CD14-positive monocyte (primary cell): ENCODE measurements at regions not wholly inside any gene's neighbourhood (a gene's known extent, or its start where the extent isn't known, plus 50 kb on each side); places are given as distances from the start of the nearest gene placed in this dataset.
"Not testable (repeated sequence)": the region's sequence is repeated elsewhere in the genome, so short reads cannot be mapped to it uniquely, and the experiment has no call there.

Experiments
- DNase-seq, 3 donors: peaks; one replicate each; pipeline ENCODE4 v3.0.0-alpha.2; 2011 to 2022
- H2AFZ ChIP-seq: 2 replicates; pipeline ENCODE4 v1.6.0; 2012; ENCODE audit warnings: mild to moderate bottlenecking, low read depth, low read length, inconsistent platforms; ENCODE audit not compliant: insufficient read depth, poor library complexity, severe bottlenecking
- H3K27ac ChIP-seq, 2 donors: 1 replicate in 1 of 2; 2 replicates in 1 of 2; pipeline ENCODE4 v1.5.1; 2012 to 2013; ENCODE audit warnings: low read length in 2 of 2, control low read depth in 1 of 2, inconsistent platforms in 1 of 2, low read depth in 1 of 2, mild to moderate bottlenecking in 1 of 2
- H3K27me3 ChIP-seq, 2 donors: one replicate each; pipeline versions ENCODE4 v1.6.0 to v1.6.1; 2011 to 2013; ENCODE audit warnings: low read length in 2 of 2; ENCODE audit not compliant: control insufficient read depth in 2 of 2, insufficient read depth in 2 of 2
- H3K36me3 ChIP-seq, 2 donors: replicated peaks in 1 of 2; 1 replicate in 1 of 2; 2 replicates in 1 of 2; pipeline versions ENCODE4 v1.5.1 to v1.6.1; 2012 to 2013; ENCODE audit warnings: low read length in 2 of 2, control low read depth in 1 of 2, inconsistent platforms in 1 of 2, mild to moderate bottlenecking in 1 of 2; ENCODE audit not compliant: insufficient read depth in 2 of 2, control insufficient read depth in 1 of 2
- H3K4me1 ChIP-seq, 2 donors: 1 replicate in 1 of 2; 2 replicates in 1 of 2; pipeline versions ENCODE4 v1.5.1 to v1.6.1; 2012 to 2013; ENCODE audit warnings: low read length in 2 of 2, control low read depth in 1 of 2, inconsistent platforms in 1 of 2, mild to moderate bottlenecking in 1 of 2, moderate library complexity in 1 of 2; ENCODE audit not compliant: insufficient read depth in 2 of 2, control insufficient read depth in 1 of 2
- H3K4me2 ChIP-seq: replicated peaks from 2 replicates; pipeline ENCODE3; 2012; ENCODE audit warnings: low read length, moderate library complexity, mild to moderate bottlenecking; ENCODE audit not compliant: poor library complexity, severe bottlenecking; ENCODE audit errors: extremely low read depth
- H3K4me3 ChIP-seq, 3 experiments: fragments of 200-600 bp in 1 of 3; sonication (generic) in 1 of 3; replicated peaks in 1 of 3; 1 replicate in 2 of 3; 2 replicates in 1 of 3; pipeline ENCODE4 v1.5.1; 2011 to 2013; ENCODE audit warnings: low read length in 3 of 3, mild to moderate bottlenecking in 3 of 3, control low read depth in 2 of 3, low read depth in 2 of 3, inconsistent platforms in 1 of 3, moderate library complexity in 1 of 3
- H3K79me2 ChIP-seq: 2 replicates; pipeline ENCODE4 v1.6.0; 2012; ENCODE audit warnings: mild to moderate bottlenecking, control low read depth, inconsistent platforms, low read length, moderate library complexity; ENCODE audit not compliant: insufficient read depth
- H3K9ac ChIP-seq: 2 replicates; pipeline ENCODE4 v1.6.0; 2017; ENCODE audit warnings: low read length, mild to moderate bottlenecking; ENCODE audit not compliant: insufficient read depth, poor library complexity, severe bottlenecking
- H3K9me3 ChIP-seq, 2 donors: replicated peaks in 1 of 2; 1 replicate in 1 of 2; 2 replicates in 1 of 2; pipeline versions ENCODE4 v1.5.1 to v1.6.1; 2012 to 2013; ENCODE audit warnings: low read length in 2 of 2, control low read depth in 1 of 2; ENCODE audit not compliant: control insufficient read depth in 1 of 2, insufficient read depth in 1 of 2
- H4K20me1 ChIP-seq: 2 replicates; pipeline ENCODE4 v1.6.0; 2012; ENCODE audit warnings: mild to moderate bottlenecking, low read length, control low read depth, moderate library complexity; ENCODE audit not compliant: insufficient read depth
- H3K27ac Mint-ChIP-seq, 7 donors: one replicate each; pipeline ENCODE4 v1.8.0; 2020; ENCODE audit warnings: mild to moderate bottlenecking in 7 of 7, mixed read lengths in 7 of 7, moderate library complexity in 6 of 7, inconsistent platforms in 2 of 7
- H3K27me3 Mint-ChIP-seq, 3 donors: one replicate each; pipeline ENCODE4 v1.8.0; 2021 to 2022; ENCODE audit warnings: low read depth in 3 of 3, mild to moderate bottlenecking in 3 of 3, mixed read lengths in 3 of 3, moderate library complexity in 3 of 3, inconsistent platforms in 1 of 3
- H3K36me3 Mint-ChIP-seq, 2 donors: one replicate each; pipeline ENCODE4 v1.8.0; 2020; ENCODE audit warnings: mixed read lengths in 2 of 2, inconsistent platforms in 1 of 2, mild to moderate bottlenecking in 1 of 2
- H3K4me1 Mint-ChIP-seq: one replicate; pipeline ENCODE4 v1.8.0; 2020; ENCODE audit warnings: mild to moderate bottlenecking, mixed read lengths
- H3K4me3 Mint-ChIP-seq, 2 donors: one replicate each; pipeline ENCODE4 v1.8.0; 2020; ENCODE audit warnings: mild to moderate bottlenecking in 2 of 2, mixed read lengths in 2 of 2, moderate library complexity in 1 of 2
- H3K9me3 Mint-ChIP-seq, 7 donors: one replicate each; pipeline ENCODE4 v1.8.0; 2020 to 2022; ENCODE audit warnings: mixed read lengths in 7 of 7, mild to moderate bottlenecking in 6 of 7, moderate library complexity in 6 of 7, inconsistent platforms in 2 of 7
- CTCF ChIP-seq: fragments of 200-600 bp; IDR thresholded peaks from one replicate; pipeline ENCODE4 v1.8.0; 2022; ENCODE audit warnings: antibody characterized with exemption, mild to moderate bottlenecking
- WGBS: methylation state at CpG from one replicate; pipeline ENCODE4 v1.1.5; 2013; ENCODE audit warnings: missing lambda C conversion rate; ENCODE audit not compliant: insufficient coverage; 5-methylcytosine and 5-hydroxymethylcytosine counted together
- intact Hi-C, 2 donors: fragments of 100-400 bp; cut with micrococcal nuclease; formaldehyde crosslinking; loops; one replicate each; pipeline versions ENCODE4 v1.15.0 to v1.15.1; 2023

- Mint-ChIP-seq H3K4me1 (no peaks in the 10 kb centered on the region), H3K4me3 (peak overlapping the region in 1 of 2 donors; percentile 24), H3K36me3 (no peaks in the 10 kb centered on the region), H3K27ac (no peak overlapping the region), H3K27me3 (peaks cover 0 to 1% (median 0%) of the 10 kb centered on the region in 3 donors), H3K9me3 (peaks cover 8 to 26% (median 18%) of the 10 kb centered on the region in 7 donors)
- Histone ChIP-seq H3K4me1 (no peaks in the 10 kb centered on the region), H4K20me1 (no peaks in the 10 kb centered on the region), H3K79me2 (no peaks in the 10 kb centered on the region), H3K27me3 (no peaks in the 10 kb centered on the region), H3K9me3 (peaks cover 0 to 9% of the 10 kb centered on the region in 2 donors), H2AFZ (no peak overlapping the region), H3K9ac (no peak overlapping the region), H3K4me3 (no peak overlapping the region), H3K27ac (no peak overlapping the region), H3K36me3 (no peaks in the 10 kb centered on the region), H3K4me2 (no peak overlapping the region)
- TF ChIP-seq CTCF: no peak
- no peak for DNase-seq
- WGBS: 94% methylated on average over 3 of the region's 21 CpGs
- intact Hi-C loops: no loop called here
Observed at GRCh38 chrX:65392284-65392683, 142.3 kb downstream of the LAS1L start.

DNA sequence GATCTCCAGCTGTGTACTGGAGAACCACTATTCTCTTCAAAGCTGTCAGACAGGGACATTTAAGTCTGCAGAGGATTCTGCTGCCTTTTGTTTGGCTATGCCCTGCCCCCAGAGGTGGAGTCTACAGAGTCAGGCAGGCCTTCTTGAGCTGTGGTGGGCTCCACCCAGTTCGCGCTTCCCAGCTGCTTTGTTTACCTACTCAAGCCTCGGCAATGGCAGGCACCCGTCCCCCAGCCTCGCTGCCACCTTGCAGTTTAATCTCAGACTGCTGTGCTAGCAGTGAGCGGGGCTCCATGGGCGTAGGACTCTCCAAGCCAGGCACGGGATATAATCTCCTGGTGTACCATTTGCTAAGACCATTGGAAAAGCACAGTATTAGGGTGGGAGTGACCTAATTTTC lies 145.5 kb downstream of the LAS1L start:
- intact Hi-C loops, H3K36me3 ChIP-seq, H3K79me2 ChIP-seq, H2AFZ ChIP-seq, H3K4me3 ChIP-seq, H3K4me1 ChIP-seq, DNase-seq, H3K27me3 ChIP-seq, H3K9ac ChIP-seq, H3K4me3 Mint-ChIP-seq, H3K4me1 Mint-ChIP-seq, H3K27ac ChIP-seq, H3K9me3 ChIP-seq, H3K4me2 ChIP-seq, H3K36me3 Mint-ChIP-seq, H3K27me3 Mint-ChIP-seq, H4K20me1 ChIP-seq, H3K27ac Mint-ChIP-seq: not testable (repeated sequence)
- WGBS: no CpG with 5 or more reads among the region's 8 CpGs
- peaks cover 6 to 32% (median 22%) of the 10 kb centered on the region in 7 donors for H3K9me3 Mint-ChIP-seq
